Esophagus muscularis mucosa (tissue), 4 donors: ENCODE measurements at regions not wholly inside any gene's neighbourhood (a gene's known extent, or its start where the extent isn't known, plus 50 kb on each side); places are given as distances from the start of the nearest gene placed in this dataset.

Experiments
- DNase-seq: peaks from one replicate; pipeline ENCODE4 v3.0.0-alpha.2; 2017; ENCODE audit errors: extremely low spot score
- H3K27ac ChIP-seq, 4 donors: fragments of 200-600 bp; sonication (generic); replicated peaks in 1 of 4; 1 replicate in 3 of 4; 2 replicates in 1 of 4; pipeline ENCODE4 v1.5.1; 2016 to 2019; ENCODE audit warnings: mild to moderate bottlenecking in 1 of 4
- H3K27me3 ChIP-seq, 4 donors: fragments of 200-600 bp; sonication (generic); one replicate each; pipeline versions ENCODE4 v1.5.1 to v1.6.0; 2016 to 2019
- H3K36me3 ChIP-seq, 4 donors: fragments of 200-600 bp; sonication (generic); one replicate each; pipeline ENCODE4 v1.5.1; 2016 to 2019
- H3K4me1 ChIP-seq, 4 donors: fragments of 200-600 bp; sonication (generic); one replicate each; pipeline ENCODE4 v1.5.1; 2016 to 2019
- H3K4me3 ChIP-seq, 4 donors: fragments of 200-600 bp; sonication (generic); 1 replicate in 2 of 4; 2 replicates in 2 of 4; pipeline ENCODE4 v1.5.1; 2016 to 2019; ENCODE audit warnings: mild to moderate bottlenecking in 4 of 4, moderate library complexity in 1 of 4
- H3K9me3 ChIP-seq, 4 donors: fragments of 200-600 bp; sonication (generic); 1 replicate in 3 of 4; 2 replicates in 1 of 4; pipeline ENCODE4 v1.5.1; 2016 to 2019
- CTCF ChIP-seq, 3 experiments: fragments of 200-600 bp in 2 of 3; fragments of 450-650 bp in 1 of 3; sonication (generic) in 2 of 3; IDR thresholded peaks; one replicate each; pipeline ENCODE4 v1.5.1; 2017 to 2019; ENCODE audit warnings: antibody characterized with exemption in 3 of 3, mild to moderate bottlenecking in 2 of 3, moderate library complexity in 1 of 3
- EP300 ChIP-seq: sonication (generic); formaldehyde crosslinking; IDR thresholded peaks from one replicate; pipeline ENCODE4 v1.6.1; 2017; ENCODE audit warnings: antibody characterized with exemption
- POLR2A ChIP-seq: fragments of 450-650 bp; IDR thresholded peaks from one replicate; pipeline ENCODE4 v1.6.1; 2017; ENCODE audit warnings: antibody characterized with exemption, moderate library complexity, mild to moderate bottlenecking, low read depth
- POLR2AphosphoS5 ChIP-seq, 2 donors: sonication (generic); formaldehyde crosslinking; IDR thresholded peaks; one replicate each; pipeline ENCODE4 v1.6.1; 2017; ENCODE audit warnings: antibody characterized with exemption in 2 of 2
- WGBS: methylation state at CpG from one replicate; pipeline ENCODE4 v1.1.5; 2018; 5-methylcytosine and 5-hydroxymethylcytosine counted together
- intact Hi-C: fragments of 100-400 bp; cut with DNase I; formaldehyde crosslinking; loops from one replicate; pipeline ENCODE4 v1.15.1; 2023

GRCh38 chr20:39489986-39490560 is 527.9 kb downstream of the DHX35 start:
- intact Hi-C loops: no loop called here
- WGBS: 72% methylated on average over 2 of the region's 2 CpGs
- no peak overlapping the region for H3K27ac ChIP-seq
- H3K4me1 ChIP-seq: no peaks in the 10 kb centered on the region
- no peak overlapping the region for H3K4me3 ChIP-seq
- peak; percentile 50 for DNase-seq
- TF ChIP-seq CTCF (IDR thresholded peaks at IDR 0.05): no peak
- no peak for TF ChIP-seq EP300
- TF ChIP-seq POLR2A: no peak
- TF ChIP-seq POLR2AphosphoS5 (IDR thresholded peaks at IDR 0.05): no peak
- no peaks in the 10 kb centered on the region for H3K36me3 ChIP-seq
- no peaks in the 10 kb centered on the region for H3K9me3 ChIP-seq
- H3K27me3 ChIP-seq: no peaks in the 10 kb centered on the region

- no peak for TF ChIP-seq POLR2AphosphoS5 (IDR thresholded peaks at IDR 0.05)
- Histone ChIP-seq H3K27ac (no peak overlapping the region), H3K36me3 (no peaks in the 10 kb centered on the region), H3K4me3 (no peak overlapping the region), H3K9me3 (no peaks in the 10 kb centered on the region), H3K27me3 (no peaks in the 10 kb centered on the region), H3K4me1 (no peaks in the 10 kb centered on the region)
- no peak for DNase-seq
- WGBS: 90% methylated on average over 2 of the region's 2 CpGs
- intact Hi-C loops: no loop called here
These were observed 518.3 kb downstream of the DHX35 start for GRCh38 chr20:39480276-39481043.

GRCh38 chr20:39479196-39479810 is 517.2 kb downstream of the DHX35 start:
- TF ChIP-seq EP300 (no peak), POLR2AphosphoS5 (IDR thresholded peaks at IDR 0.05) (no peak), POLR2A (no peak), CTCF (IDR thresholded peaks at IDR 0.05) (no peak)
- DNase-seq: peak; percentile 68
- no peak overlapping the region for H3K4me3 ChIP-seq
- no peaks in the 10 kb centered on the region for H3K9me3 ChIP-seq
- intact Hi-C loops: no loop called here
- no peaks in the 10 kb centered on the region for H3K36me3 ChIP-seq
- no peaks in the 10 kb centered on the region for H3K27me3 ChIP-seq
- WGBS: 95% methylated on average over 4 of the region's 4 CpGs
- H3K4me1 ChIP-seq: no peaks in the 10 kb centered on the region
- no peak overlapping the region for H3K27ac ChIP-seq

GRCh38 chr20:39474879-39475278 is 512.7 kb downstream of the DHX35 start:
- no peaks in the 10 kb centered on the region for H3K4me1 ChIP-seq
- TF ChIP-seq EP300: no peak
- TF ChIP-seq POLR2AphosphoS5 (IDR thresholded peaks at IDR 0.05): no peak
- TF ChIP-seq CTCF (IDR thresholded peaks at IDR 0.05): no peak
- no peak for TF ChIP-seq POLR2A

GRCh38 chr20:39473536-39473935 is 511.4 kb downstream of the DHX35 start:
- H3K4me3 ChIP-seq: no peak overlapping the region
- H3K4me1 ChIP-seq: no peaks in the 10 kb centered on the region
- no peak overlapping the region for H3K27ac ChIP-seq
- no peak for TF ChIP-seq POLR2A
- TF ChIP-seq EP300: no peak
- no peak for TF ChIP-seq POLR2AphosphoS5 (IDR thresholded peaks at IDR 0.05)
- TF ChIP-seq CTCF (IDR thresholded peaks at IDR 0.05): no peak
- intact Hi-C loops: no loop called here
- DNase-seq: no peak
- H3K27me3 ChIP-seq: no peaks in the 10 kb centered on the region
- no peaks in the 10 kb centered on the region for H3K36me3 ChIP-seq
- WGBS: 84% methylated on average over 4 of the region's 4 CpGs
- no peaks in the 10 kb centered on the region for H3K9me3 ChIP-seq

More at GRCh38 chr20:39474879-39475278, 512.7 kb downstream of the DHX35 start:
- Histone ChIP-seq H3K27me3 (no peaks in the 10 kb centered on the region), H3K9me3 (no peaks in the 10 kb centered on the region), H3K36me3 (no peaks in the 10 kb centered on the region), H3K27ac (no peak overlapping the region), H3K4me3 (no peak overlapping the region)
- WGBS: 77% methylated on average over 2 of the region's 2 CpGs
- DNase-seq: no peak
- intact Hi-C loops: no loop called here
